ENCODE measurements at regions not wholly inside any gene's neighbourhood (a gene's known extent, or its start where the extent isn't known, plus 50 kb on each side); places are given as distances from the start of the nearest gene placed in this dataset.

GRCh38 chr5:97618721-97619120, 435.7 kb upstream of the RIOK2 start (continued):
- TF ChIP-seq GLI2 (tag by site-specific recombination; IDR thresholded peaks at IDR 0.05; ENCODE audit: borderline replicate concordance, low read depth): no peak
- TF ChIP-seq ZBTB48 (tag by site-specific recombination; IDR thresholded peaks at IDR 0.05): no peak
- TF ChIP-seq SP7 (tag by site-specific recombination; IDR thresholded peaks at IDR 0.05): no peak
- no peak for TF ChIP-seq ZNF585B (tag by site-specific recombination; IDR thresholded peaks at IDR 0.05)
- TF ChIP-seq YY1 (tag by site-specific recombination; IDR thresholded peaks at IDR 0.05): no peak
- no peak for TF ChIP-seq ZNF704 (tag by site-specific recombination; IDR thresholded peaks at IDR 0.05)
- no peak for TF ChIP-seq ZNF660 (tag by site-specific recombination; IDR thresholded peaks at IDR 0.05)
- TF ChIP-seq ZNF623 (tag by site-specific recombination; IDR thresholded peaks at IDR 0.05): no peak

- Histone ChIP-seq H3K9me3 (ENCODE audit: control insufficient read depth, insufficient read depth, low read depth, low read length) (no peaks in the 10 kb centered on the region), H3K4me1 (ENCODE audit: control insufficient read depth, insufficient read depth, low read length) (no peaks in the 10 kb centered on the region), H3K36me3 (ENCODE audit: control insufficient read depth in 2 of 2, insufficient read depth in 1 of 2, low read length in 2 of 2) (no peaks in the 10 kb centered on the region), H3K4me3 (ENCODE audit: low read depth, low read length) (no peak overlapping the region), H3K27ac (ENCODE audit: extremely low read depth, low read depth, low read length) (no peak overlapping the region)
- POLR2A ChIA-PET: no interaction called here
- CTCF ChIA-PET: interaction anchor here (0.9 kb wide), 1 partner anchor 40 kb away, joined by 3 read pairs; no protein-coding TSS in a partner anchor
- TF ChIP-seq ZFP41 (tag by site-specific recombination; IDR thresholded peaks at IDR 0.05; ENCODE audit: borderline replicate concordance) (no peak), MYNN (tag by site-specific recombination; IDR thresholded peaks at IDR 0.05; ENCODE audit: borderline replicate concordance) (no peak), ZNF37A (tag by site-specific recombination; IDR thresholded peaks at IDR 0.05) (no peak), ZNF398 (tag by site-specific recombination; IDR thresholded peaks at IDR 0.05) (no peak), ZNF10 (tag by site-specific recombination; IDR thresholded peaks at IDR 0.05) (no peak), SCRT1 (tag by site-specific recombination; IDR thresholded peaks at IDR 0.05; ENCODE audit: borderline replicate concordance) (no peak), ZBTB26 (tag by site-specific recombination; optimal IDR thresholded peaks at IDR 0.05) (no peak), ZNF837 (tag by site-specific recombination; IDR thresholded peaks at IDR 0.05) (no peak), ZSCAN18 (tag by site-specific recombination; IDR thresholded peaks at IDR 0.05) (no peak), SETDB1 (IDR thresholded peaks at IDR 0.05; ENCODE audit: insufficient read length, low read length) (no peak)
Measured at GRCh38 chr5:97623441-97623840, 440.4 kb upstream of the RIOK2 start.

GRCh38 chr5:97624886-97625285, 441.8 kb upstream of the RIOK2 start:
- H3K4me1 ChIP-seq (ENCODE audit: control insufficient read depth, insufficient read depth, low read length): no peaks in the 10 kb centered on the region
- TF ChIP-seq ZEB2 (tag by site-specific recombination; IDR thresholded peaks at IDR 0.05) (no peak), ZNF501 (tag by site-specific recombination; IDR thresholded peaks at IDR 0.05) (no peak), ZNF132 (tag by site-specific recombination; IDR thresholded peaks at IDR 0.05; ENCODE audit: borderline replicate concordance) (no peak), ZNF530 (tag by site-specific recombination; IDR thresholded peaks at IDR 0.05; ENCODE audit: low read depth) (no peak), ZNF266 (tag by site-specific recombination; IDR thresholded peaks at IDR 0.05; ENCODE audit: low read depth) (no peak)
- CTCF ChIA-PET: no interaction called here
- H3K9me3 ChIP-seq (ENCODE audit: control insufficient read depth, insufficient read depth, low read depth, low read length): no peaks in the 10 kb centered on the region
- POLR2A ChIA-PET: no interaction called here
- H3K27ac ChIP-seq (ENCODE audit: extremely low read depth, low read depth, low read length): no peak overlapping the region
- no peak overlapping the region for H3K4me3 ChIP-seq (ENCODE audit: low read depth, low read length)
- no peaks in the 10 kb centered on the region for H3K36me3 ChIP-seq (ENCODE audit: control insufficient read depth in 2 of 2, insufficient read depth in 1 of 2, low read length in 2 of 2)
